ENCODE measurements at regions not wholly inside any gene's neighbourhood (a gene's known extent, or its start where the extent isn't known, plus 50 kb on each side); places are given as distances from the start of the nearest gene placed in this dataset.

- Histone ChIP-seq H3K27me3 (ENCODE audit: insufficient read depth, low read depth, severe bottlenecking) (no peaks in the 10 kb centered on the region), H3K9me3 (ENCODE audit: severe bottlenecking) (no peaks in the 10 kb centered on the region), H3K27ac (no peak overlapping the region), H3K36me3 (no peaks in the 10 kb centered on the region), H3K4me3 (ENCODE audit: low read depth, low read length) (no peak overlapping the region)
- no peak for TF ChIP-seq CTCF (IDR thresholded peaks at IDR 0.05; ENCODE audit: low read depth, low read length)
- no peak for DNase-seq
Measured at GRCh38 chr13:103523858-103524257, 457.6 kb upstream of the SLC10A2 start.

GRCh38 chr13:103521532-103521931 lies 455.3 kb upstream of the SLC10A2 start:
- no peak for TF ChIP-seq CTCF (IDR thresholded peaks at IDR 0.05; ENCODE audit: low read depth, low read length)
- no peak for DNase-seq
- Histone ChIP-seq H3K4me3 (ENCODE audit: low read depth, low read length) (no peak overlapping the region), H3K27me3 (ENCODE audit: insufficient read depth, low read depth, severe bottlenecking) (no peaks in the 10 kb centered on the region), H3K9me3 (ENCODE audit: severe bottlenecking) (no peaks in the 10 kb centered on the region), H3K36me3 (no peaks in the 10 kb centered on the region), H3K27ac (no peak overlapping the region)

- Histone ChIP-seq H3K27me3 (ENCODE audit: insufficient read depth, low read depth, severe bottlenecking) (no peaks in the 10 kb centered on the region), H3K27ac (no peak overlapping the region), H3K4me3 (ENCODE audit: low read depth, low read length) (no peak overlapping the region), H3K36me3 (no peaks in the 10 kb centered on the region), H3K9me3 (ENCODE audit: severe bottlenecking) (no peaks in the 10 kb centered on the region)
- DNase-seq: no peak
- no peak for TF ChIP-seq CTCF (IDR thresholded peaks at IDR 0.05; ENCODE audit: low read depth, low read length)
Measured at GRCh38 chr13:103517768-103518102, 451.5 kb upstream of the SLC10A2 start.

GRCh38 chr13:103517066-103517767 lies 451.0 kb upstream of the SLC10A2 start:
- H3K4me3 ChIP-seq (ENCODE audit: low read depth, low read length): no peak overlapping the region
- TF ChIP-seq CTCF (IDR thresholded peaks at IDR 0.05; ENCODE audit: low read depth, low read length): no peak
- H3K36me3 ChIP-seq: no peaks in the 10 kb centered on the region
- no peaks in the 10 kb centered on the region for H3K27me3 ChIP-seq (ENCODE audit: insufficient read depth, low read depth, severe bottlenecking)
- H3K27ac ChIP-seq: no peak overlapping the region
- no peak for DNase-seq
- no peaks in the 10 kb centered on the region for H3K9me3 ChIP-seq (ENCODE audit: severe bottlenecking)

- Histone ChIP-seq H3K9me3 (ENCODE audit: severe bottlenecking) (no peaks in the 10 kb centered on the region), H3K4me3 (ENCODE audit: low read depth, low read length) (no peak overlapping the region), H3K36me3 (no peaks in the 10 kb centered on the region), H3K27me3 (ENCODE audit: insufficient read depth, low read depth, severe bottlenecking) (no peaks in the 10 kb centered on the region), H3K27ac (no peak overlapping the region)
- no peak for TF ChIP-seq CTCF (IDR thresholded peaks at IDR 0.05; ENCODE audit: low read depth, low read length)
- DNase-seq: no peak
Measured at GRCh38 chr13:103516015-103516795, 450.0 kb upstream of the SLC10A2 start.
